ENCODE measurements at regions not wholly inside any gene's neighbourhood (a gene's known extent, or its start where the extent isn't known, plus 50 kb on each side); places are given as distances from the start of the nearest gene placed in this dataset.

DNA sequence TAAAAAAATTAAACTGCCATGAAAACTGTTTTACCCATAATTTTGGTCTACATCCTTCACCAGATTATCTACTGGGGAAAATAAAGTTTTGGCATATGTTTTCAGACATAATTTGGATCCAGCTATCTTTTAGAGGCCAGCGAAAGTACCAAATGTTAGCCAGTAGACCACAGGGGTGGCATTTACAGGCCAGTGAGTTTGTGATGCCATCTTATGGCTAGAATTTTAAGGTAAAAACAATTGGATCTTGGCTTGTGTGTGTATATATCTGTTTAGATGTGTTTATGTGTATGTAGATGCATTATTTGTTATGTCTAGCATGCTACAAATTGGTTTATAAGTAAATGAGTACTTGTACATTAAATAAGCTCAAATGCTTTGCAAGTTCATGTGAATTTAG lies 322.6 kb downstream of the ASXL3 start:
- intact Hi-C loops (cut with micrococcal nuclease; ENCODE audit: unreplicated experiment): no loop called here
- Histone ChIP-seq H3K4me1 (ENCODE audit: control insufficient read depth, insufficient read depth, low read length) (no peaks in the 10 kb centered on the region), H3K4me3 (ENCODE audit: low read depth in 2 of 2, low read length in 2 of 2) (no peak overlapping the region), H3K27me3 (ENCODE audit: control insufficient read depth, insufficient read depth, low read length) (no peaks in the 10 kb centered on the region), H3K36me3 (ENCODE audit: control insufficient read depth, insufficient read depth, low read length) (no peaks in the 10 kb centered on the region), H3K27ac (ENCODE audit: low read length) (no peak overlapping the region), H3K9me3 (ENCODE audit: control insufficient read depth, insufficient read depth, low read depth, low read length) (peaks cover 25% of the 10 kb centered on the region; the same call in 1 of the 2 replicates)
- BruUV-seq (replicated peaks): no TSS peak
- DNase-seq (ENCODE audit: low read depth, low spot score): no peak
- TF ChIP-seq POLR2AphosphoS5 (IDR thresholded peaks at IDR 0.05; ENCODE audit: low read depth, low read length) (no peak), SIN3A (IDR thresholded peaks at IDR 0.05; ENCODE audit: borderline replicate concordance, insufficient read depth, low read depth, low read length) (no peak), REST (IDR thresholded peaks at IDR 0.05; ENCODE audit: insufficient read depth in 1 of 2, low read depth in 2 of 2, low read length in 1 of 2) (no peak), TCF7L2 (IDR thresholded peaks at IDR 0.05; ENCODE audit: low read depth, low read length) (no peak)
- TF ChIP-seq, protein P1, sequence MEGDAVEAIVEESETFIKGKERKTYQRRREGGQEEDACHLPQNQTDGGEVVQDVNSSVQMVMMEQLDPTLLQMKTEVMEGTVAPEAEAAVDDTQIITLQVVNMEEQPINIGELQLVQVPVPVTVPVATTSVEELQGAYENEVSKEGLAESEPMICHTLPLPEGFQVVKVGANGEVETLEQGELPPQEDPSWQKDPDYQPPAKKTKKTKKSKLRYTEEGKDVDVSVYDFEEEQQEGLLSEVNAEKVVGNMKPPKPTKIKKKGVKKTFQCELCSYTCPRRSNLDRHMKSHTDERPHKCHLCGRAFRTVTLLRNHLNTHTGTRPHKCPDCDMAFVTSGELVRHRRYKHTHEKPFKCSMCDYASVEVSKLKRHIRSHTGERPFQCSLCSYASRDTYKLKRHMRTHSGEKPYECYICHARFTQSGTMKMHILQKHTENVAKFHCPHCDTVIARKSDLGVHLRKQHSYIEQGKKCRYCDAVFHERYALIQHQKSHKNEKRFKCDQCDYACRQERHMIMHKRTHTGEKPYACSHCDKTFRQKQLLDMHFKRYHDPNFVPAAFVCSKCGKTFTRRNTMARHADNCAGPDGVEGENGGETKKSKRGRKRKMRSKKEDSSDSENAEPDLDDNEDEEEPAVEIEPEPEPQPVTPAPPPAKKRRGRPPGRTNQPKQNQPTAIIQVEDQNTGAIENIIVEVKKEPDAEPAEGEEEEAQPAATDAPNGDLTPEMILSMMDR (IDR thresholded peaks at IDR 0.05): no peak
- ChIA-PET POLR2A (no interaction called here), CTCF (no interaction called here)
- no peak for ATAC-seq
- in situ Hi-C loops (cut with HindIII; ENCODE audit: low pct_unique_long_range_greater_than_20kb, low sequenced_read_pairs): no loop called here

GRCh38 chr18:33898427-33898826 lies 320.4 kb downstream of the ASXL3 start:
- H3K9me3 ChIP-seq (ENCODE audit: control insufficient read depth, insufficient read depth, low read depth, low read length): peaks cover 21% of the 10 kb centered on the region; the same call in 1 of the 2 replicates
- no TSS peak for BruUV-seq (replicated peaks)
- CTCF ChIA-PET: no interaction called here
- TF ChIP-seq SIN3A (IDR thresholded peaks at IDR 0.05; ENCODE audit: borderline replicate concordance, insufficient read depth, low read depth, low read length) (no peak), REST (IDR thresholded peaks at IDR 0.05; ENCODE audit: insufficient read depth in 1 of 2, low read depth in 2 of 2, low read length in 1 of 2) (no peak), TCF7L2 (IDR thresholded peaks at IDR 0.05; ENCODE audit: low read depth, low read length) (no peak), POLR2AphosphoS5 (IDR thresholded peaks at IDR 0.05; ENCODE audit: low read depth, low read length) (no peak)
- TF ChIP-seq, protein P1 (IDR thresholded peaks at IDR 0.05): no peak
- in situ Hi-C loops (cut with HindIII; ENCODE audit: low pct_unique_long_range_greater_than_20kb, low sequenced_read_pairs) (no loop called here), intact Hi-C loops (cut with micrococcal nuclease; ENCODE audit: unreplicated experiment) (no loop called here)
- ATAC-seq (no peak), DNase-seq (ENCODE audit: low read depth, low spot score) (no peak)
- no peaks in the 10 kb centered on the region for H3K36me3 ChIP-seq (ENCODE audit: control insufficient read depth, insufficient read depth, low read length)
- no peaks in the 10 kb centered on the region for H3K27me3 ChIP-seq (ENCODE audit: control insufficient read depth, insufficient read depth, low read length)
- POLR2A ChIA-PET: no interaction called here
- H3K27ac ChIP-seq (ENCODE audit: low read length): no peak overlapping the region
- no peaks in the 10 kb centered on the region for H3K4me1 ChIP-seq (ENCODE audit: control insufficient read depth, insufficient read depth, low read length)
- no peak overlapping the region for H3K4me3 ChIP-seq (ENCODE audit: low read depth in 2 of 2, low read length in 2 of 2)
